Activated CD8-positive, alpha-beta memory T cell treated with anti-CD3 and anti-CD28 coated beads for 36 hours (primary cell): ENCODE measurements at regions not wholly inside any gene's neighbourhood (a gene's known extent, or its start where the extent isn't known, plus 50 kb on each side); places are given as distances from the start of the nearest gene placed in this dataset.
"Not testable (repeated sequence)": the region's sequence is repeated elsewhere in the genome, so short reads cannot be mapped to it uniquely, and the experiment has no call there.

Experiments
- CTCF ChIA-PET: fragments of 350-600 bp; sonication (Branson Sonifier 250); formaldehyde crosslinking; loops from one replicate; lab custom pipeline; 2021; ENCODE audit warnings: antibody characterized with exemption; lab: Charles Lee
- POLR2A ChIA-PET: fragments of 350-600 bp; sonication (Branson Sonifier 250); formaldehyde crosslinking; loops from one replicate; lab custom pipeline; 2021; ENCODE audit warnings: antibody characterized with exemption; lab: Charles Lee

- POLR2A ChIA-PET: no interaction called here
- CTCF ChIA-PET: no interaction called here
These were observed 50.8 kb upstream of the TMEM108 start for GRCh38 chr3:132987396-132987795.

- ChIA-PET POLR2A (no interaction called here), CTCF (no interaction called here)
These were observed 54.0 kb upstream of the TMEM108 start for GRCh38 chr3:132984181-132984580.

GRCh38 chr3:132983143-132983770 is 54.9 kb upstream of the TMEM108 start:
- POLR2A ChIA-PET: no interaction called here
- CTCF ChIA-PET: no interaction called here

DNA sequence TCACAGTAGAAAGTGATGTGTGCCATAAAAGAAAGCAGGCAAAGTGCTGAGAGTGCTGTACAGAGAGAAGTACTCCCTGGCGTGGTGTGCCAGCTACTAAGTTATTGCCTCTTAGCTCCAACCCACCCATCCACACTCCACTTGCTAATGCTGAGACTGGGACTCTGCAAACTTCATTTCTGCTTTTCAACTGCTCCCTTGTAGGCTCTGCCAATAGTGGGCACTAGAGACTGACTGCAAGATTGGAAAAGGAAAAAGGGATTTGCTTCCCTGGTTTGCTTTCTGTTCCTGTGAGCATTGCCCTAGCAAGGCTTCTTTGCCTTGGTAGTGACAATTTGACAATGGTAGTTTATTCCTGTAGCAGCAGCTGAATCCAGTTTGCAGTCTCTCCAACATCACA is 56.5 kb upstream of the TMEM108 start:
- POLR2A ChIA-PET: no interaction called here
- CTCF ChIA-PET: no interaction called here

- POLR2A ChIA-PET: no interaction called here
- CTCF ChIA-PET: no interaction called here
These were observed 58.1 kb upstream of the TMEM108 start for GRCh38 chr3:132980102-132980501.

DNA sequence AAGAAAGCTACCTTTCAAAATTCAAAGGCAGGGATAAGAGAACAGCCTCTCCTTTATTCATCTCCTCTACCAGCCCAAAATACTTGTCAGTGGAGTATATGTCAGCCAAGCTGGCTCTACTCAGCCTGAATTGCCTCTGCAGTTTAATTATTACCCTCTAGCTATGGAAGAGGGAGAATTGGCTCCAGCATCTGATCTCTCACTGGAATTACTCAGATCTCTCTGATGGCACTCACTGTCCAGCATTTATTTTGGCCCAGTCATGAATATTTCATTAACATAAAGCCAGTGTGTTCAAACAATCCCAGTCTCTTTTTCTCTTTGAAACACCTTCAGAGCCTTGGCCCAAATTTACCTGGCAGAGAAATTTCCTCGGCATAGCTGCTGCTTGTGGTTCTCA is 58.6 kb upstream of the TMEM108 start:
- CTCF ChIA-PET: no interaction called here
- POLR2A ChIA-PET: no interaction called here

DNA sequence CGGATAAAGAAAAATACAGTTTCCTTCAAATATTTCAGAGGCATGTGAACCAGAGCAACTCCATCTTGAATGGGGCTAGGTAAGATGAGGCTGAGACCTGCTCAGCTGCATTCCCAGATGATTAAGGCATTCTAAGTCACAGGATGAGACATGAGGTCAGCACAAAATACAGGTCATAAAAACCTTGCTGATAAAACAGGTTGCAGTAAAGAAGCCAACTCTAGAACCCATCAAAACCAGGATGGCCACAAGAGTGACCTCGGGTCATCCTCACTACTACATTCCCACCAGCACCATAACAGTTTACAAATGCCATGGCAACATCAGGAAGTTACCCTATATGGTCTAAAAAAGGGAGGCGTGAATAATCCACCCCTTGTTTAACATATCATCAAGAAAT is 59.2 kb upstream of the TMEM108 start:
- CTCF ChIA-PET, POLR2A ChIA-PET: not testable (repeated sequence)

DNA sequence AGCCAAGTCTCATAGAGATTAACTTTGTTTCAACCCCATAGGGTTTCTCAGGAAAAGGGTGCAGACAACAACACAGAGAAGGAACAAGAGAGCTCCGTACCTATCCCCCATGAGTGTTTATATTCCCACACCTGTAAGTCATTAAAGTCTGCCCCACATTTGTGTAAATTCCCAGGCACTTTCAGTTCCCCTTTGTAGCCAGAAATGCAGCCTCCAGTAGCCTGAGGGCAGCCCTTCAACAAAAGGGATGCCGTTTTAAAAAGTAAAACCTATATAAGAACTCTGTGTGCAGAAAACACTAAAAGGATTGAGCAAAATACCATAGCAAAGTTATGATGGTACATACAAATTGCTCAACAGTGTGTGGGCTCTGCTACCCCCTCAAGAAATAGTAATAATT is 59.7 kb upstream of the TMEM108 start:
- ChIA-PET CTCF (no interaction called here), POLR2A (no interaction called here)

DNA sequence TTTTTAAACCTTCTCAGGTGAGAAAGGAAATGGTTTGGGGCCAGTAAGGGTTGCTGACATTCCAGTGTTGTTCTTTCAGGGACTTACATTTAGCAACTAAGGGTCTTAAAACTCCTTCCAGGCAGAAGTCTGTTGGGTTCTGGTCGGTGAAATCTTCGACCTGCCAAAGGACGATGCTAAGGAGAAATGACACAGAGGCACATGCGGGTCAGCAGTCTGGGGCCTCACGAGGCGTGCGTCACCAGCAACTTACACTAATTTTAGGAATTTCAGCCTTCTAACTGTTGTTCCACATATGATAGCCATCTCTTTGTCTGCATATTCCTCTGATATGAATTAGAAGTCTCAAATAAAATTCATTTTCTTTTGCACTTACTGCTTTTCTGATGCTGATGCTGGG is 64.1 kb upstream of the TMEM108 start:
- CTCF ChIA-PET: no interaction called here
- POLR2A ChIA-PET: no interaction called here

GRCh38 chr3:132973441-132973840 is 64.8 kb upstream of the TMEM108 start:
- ChIA-PET CTCF (no interaction called here), POLR2A (no interaction called here)

DNA sequence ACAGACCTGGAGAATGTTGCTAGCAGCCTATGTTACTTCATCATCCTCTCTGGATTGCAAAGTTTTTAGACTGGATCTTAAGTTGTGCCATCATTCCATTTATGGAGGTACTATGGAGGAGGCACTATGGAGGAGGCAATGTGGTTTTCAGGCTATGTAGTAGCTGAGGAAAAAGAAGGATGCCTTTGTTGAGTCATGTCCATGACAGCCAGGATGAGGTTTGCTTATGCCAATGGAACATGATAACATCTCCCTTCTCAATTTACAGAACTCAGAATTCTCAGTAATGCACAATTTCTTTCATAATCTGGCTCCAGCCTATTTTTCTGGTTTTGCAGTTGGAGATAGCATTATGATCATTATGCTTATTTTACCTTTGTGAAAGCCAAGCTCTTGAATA is 65.9 kb upstream of the TMEM108 start:
- POLR2A ChIA-PET: no interaction called here
- CTCF ChIA-PET: no interaction called here

GRCh38 chr3:132966374-132966773 is 71.8 kb upstream of the TMEM108 start:
- ChIA-PET POLR2A (no interaction called here), CTCF (no interaction called here)

DNA sequence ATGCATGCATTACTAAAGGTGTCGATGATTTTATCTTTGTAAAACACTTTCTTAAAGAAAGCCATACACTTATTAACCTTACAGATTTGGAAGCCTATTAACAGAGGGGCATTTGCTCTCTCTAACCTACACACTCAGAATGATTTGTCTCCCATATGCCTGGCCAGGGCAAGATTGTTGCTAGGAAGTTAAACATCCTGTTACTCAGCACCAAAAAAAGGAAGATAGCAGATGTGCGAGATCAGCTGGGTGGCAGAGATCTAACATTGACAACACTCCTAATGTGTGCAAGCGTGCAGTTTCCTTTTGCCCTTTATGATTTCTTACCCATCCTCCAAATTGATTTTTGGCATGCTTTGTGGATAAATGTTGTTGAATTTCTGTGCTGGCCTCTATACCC is 73.9 kb upstream of the TMEM108 start:
- CTCF ChIA-PET: no interaction called here
- POLR2A ChIA-PET: no interaction called here

- ChIA-PET CTCF (no interaction called here), POLR2A (no interaction called here)
These were observed 74.4 kb upstream of the TMEM108 start for GRCh38 chr3:132963786-132964185.

GRCh38 chr3:132961991-132962390 is 76.2 kb upstream of the TMEM108 start:
- ChIA-PET CTCF (no interaction called here), POLR2A (no interaction called here)

GRCh38 chr3:132953683-132954082 is 84.5 kb upstream of the TMEM108 start:
- ChIA-PET POLR2A (no interaction called here), CTCF (no interaction called here)

- ChIA-PET POLR2A (no interaction called here), CTCF (no interaction called here)
These were observed 110.3 kb upstream of the TMEM108 start for GRCh38 chr3:132927896-132928295.

- ChIA-PET CTCF (interaction anchor here (0.7 kb wide), 1 partner anchor 355 kb away, joined by 3 read pairs; no protein-coding TSS in a partner anchor), POLR2A (no interaction called here)
These were observed 112.1 kb upstream of the TMEM108 start for GRCh38 chr3:132926098-132926497.

DNA sequence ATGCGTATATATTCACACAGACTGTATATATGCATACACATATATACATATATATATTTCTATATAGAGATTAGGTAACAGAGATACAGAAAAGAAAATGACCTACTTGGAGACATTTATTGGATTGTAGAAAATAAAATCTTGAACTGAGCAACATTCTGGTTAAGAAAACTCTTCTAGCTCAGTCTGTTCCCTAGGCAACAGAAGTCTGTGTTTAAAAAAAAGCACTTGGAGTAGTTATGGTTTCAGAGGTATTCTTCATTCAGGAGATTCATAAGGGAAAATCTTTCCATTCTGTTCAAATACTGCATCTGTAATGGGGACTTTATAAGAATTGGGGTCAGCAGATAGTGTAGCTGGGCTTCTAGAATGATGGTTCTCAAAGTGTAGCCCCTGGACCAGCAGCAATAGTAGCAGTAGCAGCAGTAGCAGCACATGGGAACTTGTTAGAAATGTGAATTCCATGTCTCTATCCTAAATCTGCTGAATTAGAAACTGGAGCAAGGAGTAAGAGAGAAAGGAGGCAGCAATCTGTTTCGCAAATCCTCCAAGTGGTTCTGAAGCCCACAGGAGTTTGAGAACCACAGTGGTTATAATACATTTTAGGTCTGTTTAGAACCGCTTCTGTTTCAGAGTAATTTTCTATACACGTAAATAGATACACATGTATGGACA is 112.8 kb upstream of the TMEM108 start:
- CTCF ChIA-PET: no interaction called here
- POLR2A ChIA-PET: no interaction called here

GRCh38 chr3:132916096-132916495 is 122.1 kb upstream of the TMEM108 start:
- ChIA-PET POLR2A (no interaction called here), CTCF (no interaction called here)

DNA sequence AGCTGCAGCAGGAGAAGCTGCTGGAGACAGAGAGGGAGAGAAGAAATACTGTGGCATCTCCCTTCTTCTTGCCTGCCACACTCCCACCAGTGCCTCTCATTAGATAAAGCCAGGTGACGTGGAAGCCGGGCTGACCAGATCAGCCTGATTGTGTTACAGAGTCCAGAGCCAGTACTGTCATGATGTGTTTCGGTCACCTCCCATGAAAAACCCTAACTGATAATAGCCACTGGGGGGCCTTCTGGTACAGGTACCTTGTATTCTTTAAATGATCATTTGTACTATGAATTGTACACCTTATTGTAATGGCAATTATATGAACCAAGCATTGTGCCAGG is 125.8 kb upstream of the TMEM108 start:
- POLR2A ChIA-PET: no interaction called here
- CTCF ChIA-PET: interaction anchor here (0.5 kb wide), 1 partner anchor 79 kb away, joined by 3 read pairs; no protein-coding TSS in a partner anchor
